ENCODE measurements at regions not wholly inside any gene's neighbourhood (a gene's known extent, or its start where the extent isn't known, plus 50 kb on each side); places are given as distances from the start of the nearest gene placed in this dataset.

GRCh38 chr4:43607827-43608461, 715.4 kb downstream of the GRXCR1 start:
- no peak for TF ChIP-seq EZH2 (IDR thresholded peaks at IDR 0.05; ENCODE audit: low read depth, unreplicated experiment)
- TF ChIP-seq CTCF (conservative IDR thresholded peaks at IDR 0.05; ENCODE audit: low read depth in 2 of 2) = no peak
- no peak for TF ChIP-seq EZH2phosphoT487 (IDR thresholded peaks at IDR 0.05; ENCODE audit: unreplicated experiment)

All from GM23338 (cell line).